Liver (tissue), 3 donors: ENCODE measurements at regions not wholly inside any gene's neighbourhood (a gene's known extent, or its start where the extent isn't known, plus 50 kb on each side); places are given as distances from the start of the nearest gene placed in this dataset.

ENCODE experiments used
- EGR1 ChIP-seq, 2 donors: IDR thresholded peaks; 2 replicates each; pipeline ENCODE4 v1.6.1; 2016 to 2018; ENCODE audit warnings: antibody characterized with exemption in 2 of 2, low read depth in 2 of 2
- RAD21 ChIP-seq, 2 donors: IDR thresholded peaks; 2 replicates each; pipeline ENCODE4 v1.6.1; 2016; ENCODE audit warnings: antibody characterized with exemption in 2 of 2, mild to moderate bottlenecking in 2 of 2
- SP1 ChIP-seq: IDR thresholded peaks from 2 replicates; pipeline ENCODE4 v1.6.1; 2018; ENCODE audit warnings: antibody characterized with exemption, mild to moderate bottlenecking
- TF ChIP-seq, protein P1 (sequence below): fragments of 150-350 bp; IDR thresholded peaks from 2 replicates; pipeline ENCODE4 v1.5.1; 2017; ENCODE audit warnings: improper control_type of control experiment, low read depth, low read length; ENCODE audit not compliant: missing input control
- TF ChIP-seq, protein P2 (sequence below): IDR thresholded peaks from 2 replicates; pipeline ENCODE4 v1.6.1; 2016; ENCODE audit warnings: antibody characterized with exemption, mild to moderate bottlenecking
- donor health status: healthy.
- donor health status: healthy.

DNA sequence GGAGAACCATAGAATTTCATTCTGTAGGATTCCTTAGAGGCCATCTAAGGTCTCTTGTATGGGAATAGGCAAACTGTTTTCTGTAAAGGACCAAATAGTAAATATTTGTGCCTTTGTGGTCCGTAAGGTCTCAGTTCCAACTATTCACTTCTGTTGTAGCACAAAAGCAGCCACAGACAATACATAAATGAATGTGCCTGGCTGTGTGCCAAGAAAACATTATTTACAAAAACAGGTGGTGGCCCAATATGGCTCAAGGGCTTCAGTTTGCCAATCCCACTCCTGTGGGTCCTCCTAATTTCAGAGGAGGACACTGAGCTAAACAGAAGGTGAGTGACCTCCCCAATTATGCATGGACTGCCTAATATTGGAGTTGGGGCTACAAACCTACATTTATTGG lies 67.6 kb upstream of the EDEM3 start:
- TF ChIP-seq, protein P1, sequence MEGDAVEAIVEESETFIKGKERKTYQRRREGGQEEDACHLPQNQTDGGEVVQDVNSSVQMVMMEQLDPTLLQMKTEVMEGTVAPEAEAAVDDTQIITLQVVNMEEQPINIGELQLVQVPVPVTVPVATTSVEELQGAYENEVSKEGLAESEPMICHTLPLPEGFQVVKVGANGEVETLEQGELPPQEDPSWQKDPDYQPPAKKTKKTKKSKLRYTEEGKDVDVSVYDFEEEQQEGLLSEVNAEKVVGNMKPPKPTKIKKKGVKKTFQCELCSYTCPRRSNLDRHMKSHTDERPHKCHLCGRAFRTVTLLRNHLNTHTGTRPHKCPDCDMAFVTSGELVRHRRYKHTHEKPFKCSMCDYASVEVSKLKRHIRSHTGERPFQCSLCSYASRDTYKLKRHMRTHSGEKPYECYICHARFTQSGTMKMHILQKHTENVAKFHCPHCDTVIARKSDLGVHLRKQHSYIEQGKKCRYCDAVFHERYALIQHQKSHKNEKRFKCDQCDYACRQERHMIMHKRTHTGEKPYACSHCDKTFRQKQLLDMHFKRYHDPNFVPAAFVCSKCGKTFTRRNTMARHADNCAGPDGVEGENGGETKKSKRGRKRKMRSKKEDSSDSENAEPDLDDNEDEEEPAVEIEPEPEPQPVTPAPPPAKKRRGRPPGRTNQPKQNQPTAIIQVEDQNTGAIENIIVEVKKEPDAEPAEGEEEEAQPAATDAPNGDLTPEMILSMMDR = no peak
- TF ChIP-seq, protein P2, sequence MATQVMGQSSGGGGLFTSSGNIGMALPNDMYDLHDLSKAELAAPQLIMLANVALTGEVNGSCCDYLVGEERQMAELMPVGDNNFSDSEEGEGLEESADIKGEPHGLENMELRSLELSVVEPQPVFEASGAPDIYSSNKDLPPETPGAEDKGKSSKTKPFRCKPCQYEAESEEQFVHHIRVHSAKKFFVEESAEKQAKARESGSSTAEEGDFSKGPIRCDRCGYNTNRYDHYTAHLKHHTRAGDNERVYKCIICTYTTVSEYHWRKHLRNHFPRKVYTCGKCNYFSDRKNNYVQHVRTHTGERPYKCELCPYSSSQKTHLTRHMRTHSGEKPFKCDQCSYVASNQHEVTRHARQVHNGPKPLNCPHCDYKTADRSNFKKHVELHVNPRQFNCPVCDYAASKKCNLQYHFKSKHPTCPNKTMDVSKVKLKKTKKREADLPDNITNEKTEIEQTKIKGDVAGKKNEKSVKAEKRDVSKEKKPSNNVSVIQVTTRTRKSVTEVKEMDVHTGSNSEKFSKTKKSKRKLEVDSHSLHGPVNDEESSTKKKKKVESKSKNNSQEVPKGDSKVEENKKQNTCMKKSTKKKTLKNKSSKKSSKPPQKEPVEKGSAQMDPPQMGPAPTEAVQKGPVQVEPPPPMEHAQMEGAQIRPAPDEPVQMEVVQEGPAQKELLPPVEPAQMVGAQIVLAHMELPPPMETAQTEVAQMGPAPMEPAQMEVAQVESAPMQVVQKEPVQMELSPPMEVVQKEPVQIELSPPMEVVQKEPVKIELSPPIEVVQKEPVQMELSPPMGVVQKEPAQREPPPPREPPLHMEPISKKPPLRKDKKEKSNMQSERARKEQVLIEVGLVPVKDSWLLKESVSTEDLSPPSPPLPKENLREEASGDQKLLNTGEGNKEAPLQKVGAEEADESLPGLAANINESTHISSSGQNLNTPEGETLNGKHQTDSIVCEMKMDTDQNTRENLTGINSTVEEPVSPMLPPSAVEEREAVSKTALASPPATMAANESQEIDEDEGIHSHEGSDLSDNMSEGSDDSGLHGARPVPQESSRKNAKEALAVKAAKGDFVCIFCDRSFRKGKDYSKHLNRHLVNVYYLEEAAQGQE = no peak
- TF ChIP-seq SP1 (no peak), EGR1 (IDR thresholded peaks at IDR 0.05; ENCODE audit: low read depth in 2 of 2) (no peak), RAD21 (IDR thresholded peaks at IDR 0.05) (no peak)
